ENCODE measurements at regions not wholly inside any gene's neighbourhood (a gene's known extent, or its start where the extent isn't known, plus 50 kb on each side); places are given as distances from the start of the nearest gene placed in this dataset.

DNA sequence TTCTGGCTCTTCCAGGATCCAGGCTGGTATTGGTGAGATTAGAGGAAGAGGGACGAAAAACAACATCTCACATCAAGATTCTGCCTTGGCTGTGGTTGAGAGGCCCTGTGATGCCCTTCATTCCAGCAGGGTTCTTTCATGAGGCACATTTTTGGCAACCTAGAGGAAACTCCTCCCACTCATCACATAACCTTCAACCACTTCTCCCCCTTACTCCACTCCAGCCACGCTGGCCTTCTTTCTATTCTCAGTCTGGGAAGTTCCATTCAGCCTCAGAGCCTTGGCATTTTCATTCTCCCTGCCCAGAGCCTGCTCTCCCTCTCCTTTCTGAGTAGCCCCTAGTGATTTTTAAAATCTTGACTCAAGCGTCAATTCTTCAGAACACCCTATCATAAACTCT lies 337.5 kb downstream of the ZSWIM6 start:
- Histone ChIP-seq H3K4me1 (ENCODE audit: insufficient read depth, low read length) (no peaks in the 10 kb centered on the region), H3K9me3 (ENCODE audit: insufficient read depth, low read length, severe bottlenecking) (no peaks in the 10 kb centered on the region), H3K9ac (ENCODE audit: low read depth, low read length) (no peak overlapping the region), H3K4me3 (ENCODE audit: low read depth in 1 of 2, low read length in 2 of 2) (no peak overlapping the region), H4K20me1 (ENCODE audit: insufficient read depth, low read length) (no peaks in the 10 kb centered on the region), H3K27ac (ENCODE audit: low read length) (no peak overlapping the region), H3K79me2 (ENCODE audit: insufficient read depth, low read length) (no peaks in the 10 kb centered on the region), H3K27me3 (ENCODE audit: insufficient read depth, low read length, poor library complexity) (no peaks in the 10 kb centered on the region), H3K4me2 (ENCODE audit: insufficient read depth, low read length) (no peak overlapping the region), H2AFZ (ENCODE audit: low read depth, low read length) (no peak overlapping the region), H3K36me3 (ENCODE audit: insufficient read depth, low read length) (no peaks in the 10 kb centered on the region)
- no peak for TF ChIP-seq EZH2 (IDR thresholded peaks at IDR 0.05; ENCODE audit: borderline replicate concordance, low read depth, low read length, severe bottlenecking)
- TF ChIP-seq, protein P1, sequence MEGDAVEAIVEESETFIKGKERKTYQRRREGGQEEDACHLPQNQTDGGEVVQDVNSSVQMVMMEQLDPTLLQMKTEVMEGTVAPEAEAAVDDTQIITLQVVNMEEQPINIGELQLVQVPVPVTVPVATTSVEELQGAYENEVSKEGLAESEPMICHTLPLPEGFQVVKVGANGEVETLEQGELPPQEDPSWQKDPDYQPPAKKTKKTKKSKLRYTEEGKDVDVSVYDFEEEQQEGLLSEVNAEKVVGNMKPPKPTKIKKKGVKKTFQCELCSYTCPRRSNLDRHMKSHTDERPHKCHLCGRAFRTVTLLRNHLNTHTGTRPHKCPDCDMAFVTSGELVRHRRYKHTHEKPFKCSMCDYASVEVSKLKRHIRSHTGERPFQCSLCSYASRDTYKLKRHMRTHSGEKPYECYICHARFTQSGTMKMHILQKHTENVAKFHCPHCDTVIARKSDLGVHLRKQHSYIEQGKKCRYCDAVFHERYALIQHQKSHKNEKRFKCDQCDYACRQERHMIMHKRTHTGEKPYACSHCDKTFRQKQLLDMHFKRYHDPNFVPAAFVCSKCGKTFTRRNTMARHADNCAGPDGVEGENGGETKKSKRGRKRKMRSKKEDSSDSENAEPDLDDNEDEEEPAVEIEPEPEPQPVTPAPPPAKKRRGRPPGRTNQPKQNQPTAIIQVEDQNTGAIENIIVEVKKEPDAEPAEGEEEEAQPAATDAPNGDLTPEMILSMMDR (IDR thresholded peaks at IDR 0.05; ENCODE audit: borderline replicate concordance, extremely low read depth, low read length, poor library complexity, severe bottlenecking) = no peak
- DNase-seq (no peak), ATAC-seq (ENCODE audit: insufficient read depth, low read depth) (no peak)

DNA sequence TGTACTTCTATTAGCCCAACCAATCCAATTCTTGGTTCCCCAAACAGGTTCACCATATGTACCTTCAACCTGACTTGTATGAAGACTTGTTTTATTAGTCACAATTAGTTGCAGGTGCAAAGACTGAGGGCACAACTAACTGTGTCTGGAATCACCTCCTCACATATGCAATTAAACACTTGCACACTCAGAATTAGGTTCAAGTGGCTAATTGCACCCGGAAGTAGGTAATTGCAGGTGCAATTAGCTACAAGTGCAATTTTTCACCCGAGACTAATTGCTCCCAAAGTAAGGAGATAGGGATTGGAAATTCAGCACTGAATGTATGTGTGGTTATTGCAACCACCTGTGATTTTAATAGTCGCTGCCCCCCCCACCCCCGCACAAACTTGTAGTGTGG lies 338.9 kb downstream of the ZSWIM6 start:
- Histone ChIP-seq H4K20me1 (ENCODE audit: insufficient read depth, low read length) (no peaks in the 10 kb centered on the region), H3K9me3 (ENCODE audit: insufficient read depth, low read length, severe bottlenecking) (no peaks in the 10 kb centered on the region), H3K27ac (ENCODE audit: low read length) (no peak overlapping the region), H3K9ac (ENCODE audit: low read depth, low read length) (no peak overlapping the region), H3K4me1 (ENCODE audit: insufficient read depth, low read length) (no peaks in the 10 kb centered on the region), H3K4me3 (ENCODE audit: low read depth in 1 of 2, low read length in 2 of 2) (no peak overlapping the region), H3K79me2 (ENCODE audit: insufficient read depth, low read length) (no peaks in the 10 kb centered on the region), H3K27me3 (ENCODE audit: insufficient read depth, low read length, poor library complexity) (no peaks in the 10 kb centered on the region), H3K36me3 (ENCODE audit: insufficient read depth, low read length) (no peaks in the 10 kb centered on the region), H2AFZ (ENCODE audit: low read depth, low read length) (no peak overlapping the region), H3K4me2 (ENCODE audit: insufficient read depth, low read length) (no peak overlapping the region)
- DNase-seq (no peak), ATAC-seq (ENCODE audit: insufficient read depth, low read depth) (no peak)
- TF ChIP-seq, protein P1 (IDR thresholded peaks at IDR 0.05; ENCODE audit: borderline replicate concordance, extremely low read depth, low read length, poor library complexity, severe bottlenecking) = no peak
- no peak for TF ChIP-seq EZH2 (IDR thresholded peaks at IDR 0.05; ENCODE audit: borderline replicate concordance, low read depth, low read length, severe bottlenecking)

DNA sequence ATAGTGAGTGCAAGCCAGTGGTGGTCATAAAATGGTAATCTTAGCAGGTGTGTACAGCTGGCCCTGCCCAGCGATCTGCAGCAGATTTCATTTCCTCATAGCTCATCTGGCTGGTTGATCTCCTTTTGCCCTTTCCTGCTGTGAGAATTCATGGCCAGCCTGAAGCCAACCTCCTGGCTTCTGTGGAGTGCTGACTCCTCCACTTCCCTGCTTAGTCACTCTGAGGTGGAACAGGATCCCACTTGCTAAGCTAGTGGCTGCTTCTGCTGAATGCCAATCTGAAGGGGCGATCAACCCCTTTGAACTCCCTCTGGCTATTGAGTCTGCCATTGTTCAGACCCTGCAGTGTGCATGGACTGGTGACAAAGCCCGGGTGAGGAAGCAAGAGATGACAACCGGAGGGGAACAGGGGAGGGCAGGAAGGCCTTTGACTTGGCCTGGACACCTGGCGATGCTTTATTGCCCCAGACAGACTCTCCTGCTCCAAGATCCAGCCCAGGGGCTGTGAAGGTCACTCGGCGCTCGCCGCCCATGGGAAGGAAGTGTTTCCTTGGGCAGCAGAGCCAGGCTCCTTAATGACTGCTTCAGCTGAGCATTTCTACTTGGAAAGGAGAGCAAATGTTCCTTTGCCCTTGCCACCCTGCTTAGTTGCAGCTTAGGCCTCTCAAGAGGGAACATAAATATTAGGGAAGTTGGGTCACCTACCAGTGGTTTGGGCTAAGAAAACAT lies 341.1 kb downstream of the ZSWIM6 start:
- H4K20me1 ChIP-seq (ENCODE audit: insufficient read depth, low read length) = no peaks in the 10 kb centered on the region
- H2AFZ ChIP-seq (ENCODE audit: low read depth, low read length) = no peak overlapping the region
- H3K4me1 ChIP-seq (ENCODE audit: insufficient read depth, low read length) = no peaks in the 10 kb centered on the region
- H3K27me3 ChIP-seq (ENCODE audit: insufficient read depth, low read length, poor library complexity) = no peaks in the 10 kb centered on the region
- no peak overlapping the region for H3K27ac ChIP-seq (ENCODE audit: low read length)
- H3K9me3 ChIP-seq (ENCODE audit: insufficient read depth, low read length, severe bottlenecking) = no peaks in the 10 kb centered on the region
- TF ChIP-seq EZH2 (IDR thresholded peaks at IDR 0.05; ENCODE audit: borderline replicate concordance, low read depth, low read length, severe bottlenecking) = no peak
- TF ChIP-seq, protein P1 (IDR thresholded peaks at IDR 0.05; ENCODE audit: borderline replicate concordance, extremely low read depth, low read length, poor library complexity, severe bottlenecking) = no peak
- no peak overlapping the region for H3K4me3 ChIP-seq (ENCODE audit: low read depth in 1 of 2, low read length in 2 of 2)
- DNase-seq (no peak), ATAC-seq (ENCODE audit: insufficient read depth, low read depth) (no peak)
- H3K9ac ChIP-seq (ENCODE audit: low read depth, low read length) = no peak overlapping the region
- H3K36me3 ChIP-seq (ENCODE audit: insufficient read depth, low read length) = no peaks in the 10 kb centered on the region
- no peaks in the 10 kb centered on the region for H3K79me2 ChIP-seq (ENCODE audit: insufficient read depth, low read length)
- H3K4me2 ChIP-seq (ENCODE audit: insufficient read depth, low read length) = no peak overlapping the region
